Spinal cord (tissue), 9 donors: ENCODE measurements at regions not wholly inside any gene's neighbourhood (a gene's known extent, or its start where the extent isn't known, plus 50 kb on each side); places are given as distances from the start of the nearest gene placed in this dataset.
"Not testable (repeated sequence)": the region's sequence is repeated elsewhere in the genome, so short reads cannot be mapped to it uniquely, and the experiment has no call there.

ENCODE experiments used
- DNase-seq, 6 donors: peaks; one replicate each; pipeline versions ENCODE4 v3.0.0 to v3.0.0-alpha.2; 2013 to 2015; ENCODE audit warnings: low spot score in 6 of 6, low read depth in 4 of 6
- H3K27ac ChIP-seq: one replicate; pipeline ENCODE4 v1.5.1; 2013; ENCODE audit warnings: low read depth, low read length, control low read depth
- H3K27me3 ChIP-seq: one replicate; pipeline ENCODE4 v1.6.1; 2013; ENCODE audit warnings: low read length; ENCODE audit not compliant: control insufficient read depth, insufficient read depth
- H3K36me3 ChIP-seq: one replicate; pipeline ENCODE4 v1.6.1; 2013; ENCODE audit warnings: low read length; ENCODE audit not compliant: control insufficient read depth, insufficient read depth
- H3K4me1 ChIP-seq: one replicate; pipeline ENCODE4 v1.6.1; 2013; ENCODE audit warnings: low read length; ENCODE audit not compliant: control insufficient read depth, insufficient read depth
- H3K4me3 ChIP-seq: one replicate; pipeline ENCODE4 v1.5.1; 2013; ENCODE audit warnings: low read depth, low read length, control low read depth
- H3K9me3 ChIP-seq: one replicate; pipeline ENCODE4 v1.6.1; 2013; ENCODE audit warnings: low read length; ENCODE audit not compliant: control insufficient read depth, insufficient read depth
- WGBS: methylation state at CpG from one replicate; pipeline ENCODE4 v1.1.5; 2013; ENCODE audit warnings: missing lambda C conversion rate; ENCODE audit not compliant: insufficient coverage; 5-methylcytosine and 5-hydroxymethylcytosine counted together
- donor health status: healthy.

- no peak overlapping the region for H3K27ac ChIP-seq
- no CpG with 5 or more reads among the region's 4 CpGs for WGBS
- H3K36me3 ChIP-seq: no peaks in the 10 kb centered on the region
- H3K27me3 ChIP-seq: no peaks in the 10 kb centered on the region
- DNase-seq: no peak
- H3K9me3 ChIP-seq: no peaks in the 10 kb centered on the region
- H3K4me1 ChIP-seq: no peaks in the 10 kb centered on the region
- H3K4me3 ChIP-seq: no peak overlapping the region
Measured at GRCh38 chr4:60422439-60422838, 777.7 kb upstream of the ADGRL3 start.

GRCh38 chr4:60423573-60424184, 776.4 kb upstream of the ADGRL3 start:
- not testable (repeated sequence) for H3K27me3 ChIP-seq, H3K4me3 ChIP-seq, H3K4me1 ChIP-seq, H3K9me3 ChIP-seq, H3K27ac ChIP-seq, H3K36me3 ChIP-seq, DNase-seq

DNA sequence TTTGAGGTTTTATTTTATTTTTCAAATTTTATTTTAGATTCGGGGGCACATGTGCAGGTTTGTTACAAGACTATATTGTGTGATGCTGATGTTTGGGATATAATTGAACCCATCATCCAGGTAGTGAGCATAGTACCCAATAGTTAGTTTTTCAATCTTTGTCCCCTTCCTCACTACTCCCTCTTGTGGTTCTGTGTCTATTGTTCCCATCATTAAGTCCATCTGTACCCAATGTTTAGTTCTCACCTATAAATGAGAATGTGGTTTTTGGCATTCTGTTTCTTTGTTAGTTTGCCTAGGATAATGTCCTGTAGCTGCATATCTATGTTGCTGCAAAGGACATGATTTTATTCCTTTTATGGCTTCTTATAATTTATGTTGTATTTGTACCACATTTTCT, 767.2 kb upstream of the ADGRL3 start:
- DNase-seq: no peak
- WGBS: no CpG with 5 or more reads among the region's 1 CpG
- no peaks in the 10 kb centered on the region for H3K36me3 ChIP-seq
- no peak overlapping the region for H3K4me3 ChIP-seq
- H3K27ac ChIP-seq: no peak overlapping the region
- no peaks in the 10 kb centered on the region for H3K4me1 ChIP-seq
- H3K27me3 ChIP-seq: no peaks in the 10 kb centered on the region
- H3K9me3 ChIP-seq: no peaks in the 10 kb centered on the region

DNA sequence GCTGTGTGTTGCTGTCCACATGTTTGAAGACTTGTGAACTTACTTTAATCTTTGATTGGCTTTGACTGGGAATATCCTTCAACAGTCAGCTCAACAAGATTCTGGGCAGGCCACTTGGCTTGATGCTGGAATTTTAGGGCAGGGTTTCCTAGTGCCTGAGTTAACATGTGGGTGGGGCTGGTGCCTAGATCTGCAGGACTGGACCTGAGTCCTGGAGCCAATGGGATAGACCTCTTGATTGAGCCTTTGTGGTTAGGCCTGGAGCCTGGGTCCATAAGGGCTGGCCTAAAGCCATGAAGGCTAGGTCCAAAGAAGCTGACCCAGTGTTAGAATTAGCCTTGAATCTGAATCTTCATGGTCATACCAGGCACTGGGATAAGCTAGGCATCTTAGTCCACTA, 757.1 kb upstream of the ADGRL3 start:
- Histone ChIP-seq H3K27me3 (no peaks in the 10 kb centered on the region), H3K4me1 (no peaks in the 10 kb centered on the region), H3K9me3 (no peaks in the 10 kb centered on the region), H3K36me3 (no peaks in the 10 kb centered on the region), H3K4me3 (no peak overlapping the region), H3K27ac (no peak overlapping the region)
- DNase-seq: no peak

- Histone ChIP-seq H3K4me3 (no peak overlapping the region), H3K36me3 (no peaks in the 10 kb centered on the region), H3K27ac (no peak overlapping the region), H3K27me3 (no peaks in the 10 kb centered on the region), H3K9me3 (no peaks in the 10 kb centered on the region), H3K4me1 (no peaks in the 10 kb centered on the region)
- no peak for DNase-seq
Measured at GRCh38 chr4:60443796-60444195, 756.3 kb upstream of the ADGRL3 start.

GRCh38 chr4:60450054-60450453, 750.1 kb upstream of the ADGRL3 start:
- DNase-seq: no peak
- H3K9me3 ChIP-seq: no peaks in the 10 kb centered on the region
- H3K4me1 ChIP-seq: no peaks in the 10 kb centered on the region
- H3K27ac ChIP-seq: no peak overlapping the region
- no peaks in the 10 kb centered on the region for H3K36me3 ChIP-seq
- no peaks in the 10 kb centered on the region for H3K27me3 ChIP-seq
- WGBS: 100% methylated on average over 1 of the region's 1 CpG
- H3K4me3 ChIP-seq: no peak overlapping the region

GRCh38 chr4:60452266-60452665, 747.9 kb upstream of the ADGRL3 start:
- Histone ChIP-seq H3K27me3 (no peaks in the 10 kb centered on the region), H3K4me3 (no peak overlapping the region), H3K27ac (no peak overlapping the region), H3K9me3 (no peaks in the 10 kb centered on the region), H3K4me1 (no peaks in the 10 kb centered on the region), H3K36me3 (no peaks in the 10 kb centered on the region)
- peak in 1 of 6 donors; percentile 69 for DNase-seq

GRCh38 chr4:60455380-60455779, 744.7 kb upstream of the ADGRL3 start:
- no peak for DNase-seq
- H3K9me3 ChIP-seq: no peaks in the 10 kb centered on the region
- H3K36me3 ChIP-seq: no peaks in the 10 kb centered on the region
- no CpG with 5 or more reads among the region's 1 CpG for WGBS
- H3K4me3 ChIP-seq: no peak overlapping the region
- H3K4me1 ChIP-seq: no peaks in the 10 kb centered on the region
- no peak overlapping the region for H3K27ac ChIP-seq
- no peaks in the 10 kb centered on the region for H3K27me3 ChIP-seq

GRCh38 chr4:60461551-60461950, 738.6 kb upstream of the ADGRL3 start:
- peaks cover 5% of the 10 kb centered on the region for H3K9me3 ChIP-seq
- no peak overlapping the region for H3K27ac ChIP-seq
- no peaks in the 10 kb centered on the region for H3K36me3 ChIP-seq
- no peaks in the 10 kb centered on the region for H3K4me1 ChIP-seq
- no peaks in the 10 kb centered on the region for H3K27me3 ChIP-seq
- H3K4me3 ChIP-seq: no peak overlapping the region
- WGBS: no CpG with 5 or more reads among the region's 1 CpG
- no peak for DNase-seq

- DNase-seq: no peak
- no CpG with 5 or more reads among the region's 4 CpGs for WGBS
- Histone ChIP-seq H3K36me3 (no peaks in the 10 kb centered on the region), H3K27ac (no peak overlapping the region), H3K4me3 (no peak overlapping the region), H3K9me3 (peaks cover 5% of the 10 kb centered on the region), H3K27me3 (no peaks in the 10 kb centered on the region), H3K4me1 (no peaks in the 10 kb centered on the region)
Measured at GRCh38 chr4:60463857-60464502, 736.1 kb upstream of the ADGRL3 start.
